ENCODE measurements at regions not wholly inside any gene's neighbourhood (a gene's known extent, or its start where the extent isn't known, plus 50 kb on each side); places are given as distances from the start of the nearest gene placed in this dataset.

- 34 to 40% (median 40%) methylated on average over 2 of the region's 2 CpGs for WGBS, 3 donors
These were observed 128.7 kb downstream of the AKR1D1 start for GRCh38 chr7:138204982-138205298.

GRCh38 chr7:138205614-138206150 lies 129.4 kb downstream of the AKR1D1 start:
- no peaks in the 10 kb centered on the region for H3K27me3 ChIP-seq
- no peak overlapping the region for H3K4me3 ChIP-seq
- WGBS, 3 donors = 64 to 89% (median 83%) methylated on average over 2 of the region's 2 CpGs
- no peak for DNase-seq
- H3K36me3 ChIP-seq = no peaks in the 10 kb centered on the region
- intact Hi-C loops (cut with DNase I) = no loop called here
- H3K4me1 ChIP-seq (ENCODE audit: insufficient read depth) = no peaks in the 10 kb centered on the region
- no peak overlapping the region for H3K27ac ChIP-seq
- no peaks in the 10 kb centered on the region for H3K9me3 ChIP-seq
- TF ChIP-seq EP300 (IDR thresholded peaks at IDR 0.05) = no peak
- no peak for TF ChIP-seq CTCF (IDR thresholded peaks at IDR 0.05)
- TF ChIP-seq POLR2A (IDR thresholded peaks at IDR 0.05) = no peak

More at GRCh38 chr7:138204982-138205298, 128.7 kb downstream of the AKR1D1 start:
- no peaks in the 10 kb centered on the region for H3K27me3 ChIP-seq
- no peak overlapping the region for H3K4me3 ChIP-seq
- TF ChIP-seq EP300 (IDR thresholded peaks at IDR 0.05) (no peak), CTCF (IDR thresholded peaks at IDR 0.05) (no peak), POLR2A (IDR thresholded peaks at IDR 0.05) (no peak)
- intact Hi-C loops (cut with DNase I) = no loop called here
- no peaks in the 10 kb centered on the region for H3K4me1 ChIP-seq (ENCODE audit: insufficient read depth)
- no peaks in the 10 kb centered on the region for H3K36me3 ChIP-seq
- no peak overlapping the region for H3K27ac ChIP-seq
- no peaks in the 10 kb centered on the region for H3K9me3 ChIP-seq
- DNase-seq = no peak

GRCh38 chr7:138207555-138207971 lies 131.3 kb downstream of the AKR1D1 start:
- H3K9me3 ChIP-seq = no peaks in the 10 kb centered on the region
- no peaks in the 10 kb centered on the region for H3K4me1 ChIP-seq (ENCODE audit: insufficient read depth)
- intact Hi-C loops (cut with DNase I) = no loop called here
- no peaks in the 10 kb centered on the region for H3K27me3 ChIP-seq
- no peak for DNase-seq
- TF ChIP-seq EP300 (IDR thresholded peaks at IDR 0.05) = no peak
- no peak for TF ChIP-seq POLR2A (IDR thresholded peaks at IDR 0.05)
- no peak for TF ChIP-seq CTCF (IDR thresholded peaks at IDR 0.05)
- 75 to 91% (median 89%) methylated on average over 3 of the region's 3 CpGs for WGBS, 3 donors
- no peaks in the 10 kb centered on the region for H3K36me3 ChIP-seq
- no peak overlapping the region for H3K27ac ChIP-seq
- H3K4me3 ChIP-seq = no peak overlapping the region

- H3K4me3 ChIP-seq = no peak overlapping the region
- 87 to 93% (median 90%) methylated on average over 3 of the region's 3 CpGs for WGBS, 3 donors
- TF ChIP-seq POLR2A (IDR thresholded peaks at IDR 0.05) = no peak
- TF ChIP-seq CTCF (IDR thresholded peaks at IDR 0.05) = no peak
- TF ChIP-seq EP300 (IDR thresholded peaks at IDR 0.05) = no peak
- H3K27me3 ChIP-seq = no peaks in the 10 kb centered on the region
- H3K36me3 ChIP-seq = no peaks in the 10 kb centered on the region
- H3K4me1 ChIP-seq (ENCODE audit: insufficient read depth) = no peaks in the 10 kb centered on the region
- intact Hi-C loops (cut with DNase I) = no loop called here
- H3K27ac ChIP-seq = no peak overlapping the region
- DNase-seq = no peak
- H3K9me3 ChIP-seq = no peaks in the 10 kb centered on the region
These were observed 131.9 kb downstream of the AKR1D1 start for GRCh38 chr7:138208142-138208570.
